ENCODE measurements at regions not wholly inside any gene's neighbourhood (a gene's known extent, or its start where the extent isn't known, plus 50 kb on each side); places are given as distances from the start of the nearest gene placed in this dataset.
A peak's percentile ranks its signal among the peaks of the same experiment; 100 is the strongest.

DNA sequence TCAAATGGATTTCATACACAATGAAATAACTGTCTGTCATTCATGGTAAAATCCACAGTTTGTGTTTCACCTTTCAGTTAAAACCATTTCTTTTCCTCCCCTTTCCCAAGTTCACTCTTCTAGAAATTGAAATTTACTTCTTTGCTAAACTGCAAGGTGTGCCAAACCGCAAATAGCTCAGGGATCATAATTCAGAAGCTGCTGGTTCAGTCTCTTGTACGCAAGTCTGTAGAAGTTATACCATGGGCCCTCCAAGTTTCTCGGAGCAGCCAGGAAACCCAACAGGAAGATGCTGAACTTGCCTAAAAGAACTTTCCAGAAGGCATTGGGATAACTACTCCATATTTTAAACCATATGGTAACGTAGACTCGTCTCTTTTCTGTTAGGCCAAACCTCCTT, 268.9 kb downstream of the FLRT2 start:
- no peak for DNase-seq

DNA sequence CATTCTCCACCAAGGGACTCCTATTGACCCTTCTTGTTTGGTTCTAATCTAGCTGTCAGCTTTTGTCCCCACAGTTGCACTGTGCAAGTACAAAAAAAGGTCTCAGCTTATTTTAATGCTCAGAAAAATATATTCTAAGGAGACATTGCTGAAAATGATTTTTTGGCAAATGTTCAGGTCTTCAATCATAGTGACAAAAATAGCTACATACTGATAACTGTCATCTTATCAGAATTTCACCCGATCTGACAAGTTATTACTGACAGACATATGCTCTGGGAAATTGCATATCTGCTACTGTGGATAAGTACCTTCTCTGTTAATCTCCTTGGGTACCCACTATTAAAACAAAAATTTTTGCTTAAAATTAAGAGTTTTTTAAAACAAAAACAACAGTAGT, 263.6 kb downstream of the FLRT2 start:
- no peak for DNase-seq

DNA sequence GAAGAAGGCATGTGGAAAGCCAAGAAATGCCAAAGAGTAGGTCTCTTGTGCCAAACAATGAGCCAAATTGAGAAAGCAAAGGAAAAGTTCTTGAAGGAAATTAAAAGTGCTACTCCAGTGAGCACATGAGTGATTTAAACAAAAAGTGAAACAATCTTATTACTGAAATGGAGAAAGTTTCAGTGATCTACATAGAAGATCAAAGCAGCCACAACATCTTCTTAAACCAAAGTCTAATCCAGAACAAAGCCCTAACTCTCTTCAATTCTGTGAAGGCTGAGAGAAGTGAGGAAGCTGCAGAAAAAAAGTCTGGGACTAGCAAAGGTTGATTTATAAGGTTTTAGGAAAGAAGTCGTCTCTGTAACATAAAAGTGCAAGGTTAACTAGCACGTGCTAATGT, 259.6 kb downstream of the FLRT2 start:
- DNase-seq = no peak

DNA sequence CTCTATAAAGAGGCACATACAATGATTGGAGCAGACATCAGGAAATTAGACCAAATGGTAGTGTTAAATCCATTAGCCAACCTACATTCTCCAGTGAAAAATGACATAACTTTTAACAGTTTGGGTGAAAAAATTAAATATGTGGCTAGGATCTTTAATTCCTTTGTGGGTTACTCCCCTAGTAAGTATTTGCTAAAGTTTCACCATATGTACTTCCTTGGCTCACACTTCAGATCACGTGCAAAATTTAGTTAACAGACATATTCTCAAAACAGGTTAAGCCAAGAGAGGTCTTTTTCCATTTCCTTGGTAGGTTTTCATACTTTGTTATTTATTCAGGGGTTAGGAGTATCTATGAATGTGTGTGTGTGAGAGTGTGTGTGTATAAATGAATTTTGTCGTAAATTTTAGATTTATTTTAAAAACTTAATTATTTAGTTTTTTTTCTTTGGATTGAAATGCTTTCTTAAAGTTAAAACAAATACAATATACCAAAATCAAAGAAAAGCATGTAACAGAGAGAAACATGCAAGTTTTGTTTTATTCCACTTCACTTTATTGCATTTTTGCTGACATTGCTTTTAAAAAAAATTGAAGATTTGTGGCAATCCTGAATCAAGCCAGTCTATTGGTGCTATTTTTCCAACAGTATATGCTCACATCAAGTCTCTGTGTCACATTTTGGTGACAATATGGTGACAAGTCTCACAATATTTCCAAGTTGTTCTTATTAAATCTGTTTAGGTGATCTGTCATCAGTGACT, 258.7 kb downstream of the FLRT2 start:
- DNase-seq = no peak

DNA sequence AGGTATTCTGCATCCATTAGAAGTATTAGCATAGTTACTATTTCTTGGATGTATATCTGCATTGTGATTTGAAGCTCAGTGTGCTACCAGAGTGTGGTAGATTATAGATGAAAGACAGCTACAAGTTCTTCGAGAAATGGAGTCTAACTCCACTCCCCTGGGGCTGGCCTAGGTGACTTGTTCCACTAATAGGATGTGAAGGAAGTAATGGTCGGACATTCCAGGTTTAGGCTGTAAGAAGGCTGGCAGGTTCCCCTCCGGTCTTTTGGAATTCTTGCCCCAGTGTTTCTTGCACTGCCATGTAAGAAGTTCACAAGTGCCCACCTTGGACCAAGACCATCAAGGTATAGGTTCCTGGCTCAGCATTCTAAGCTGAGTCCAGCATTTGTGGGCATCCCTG, 236.4 kb downstream of the FLRT2 start:
- DNase-seq = no peak

DNA sequence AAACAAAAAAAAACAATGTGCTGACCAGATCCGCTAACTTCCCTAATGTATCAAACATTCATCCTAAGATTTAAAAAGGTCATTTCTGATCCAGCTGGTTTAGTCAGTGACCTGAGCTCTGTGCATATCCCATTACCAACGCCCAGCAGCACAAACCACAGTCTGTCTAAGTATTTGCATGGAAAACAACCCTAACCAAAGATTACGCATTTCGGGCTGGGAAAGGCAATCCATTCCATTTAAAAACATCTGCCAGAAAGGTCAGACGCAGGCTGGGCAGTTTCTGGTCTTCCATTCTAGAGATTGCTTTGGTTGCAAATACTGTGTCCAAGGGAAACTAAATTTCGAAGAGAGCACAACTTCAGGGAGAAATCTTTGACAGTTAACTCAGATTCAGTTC, 234.9 kb downstream of the FLRT2 start:
- DNase-seq = no peak

DNA sequence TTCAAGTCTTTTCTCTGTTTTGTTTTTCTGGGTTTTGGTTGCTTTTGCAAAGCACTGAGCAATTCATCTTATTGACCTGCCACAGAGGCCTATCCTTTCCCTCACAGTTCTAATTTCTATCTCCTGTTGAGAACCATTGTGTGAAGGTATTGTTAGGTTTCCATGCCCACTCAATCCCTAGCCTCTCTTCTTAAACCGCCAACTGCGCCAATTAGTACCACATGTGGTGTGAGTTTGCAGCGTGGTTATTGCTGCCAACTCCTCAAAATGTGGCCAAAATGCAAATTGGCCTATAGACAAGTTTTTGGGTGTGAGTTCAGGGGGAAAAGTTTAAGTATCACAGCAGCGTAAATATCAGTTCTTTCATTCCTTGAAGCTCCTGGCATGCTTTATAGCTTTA, 232.6 kb downstream of the FLRT2 start:
- peak; percentile 62 for DNase-seq

DNA sequence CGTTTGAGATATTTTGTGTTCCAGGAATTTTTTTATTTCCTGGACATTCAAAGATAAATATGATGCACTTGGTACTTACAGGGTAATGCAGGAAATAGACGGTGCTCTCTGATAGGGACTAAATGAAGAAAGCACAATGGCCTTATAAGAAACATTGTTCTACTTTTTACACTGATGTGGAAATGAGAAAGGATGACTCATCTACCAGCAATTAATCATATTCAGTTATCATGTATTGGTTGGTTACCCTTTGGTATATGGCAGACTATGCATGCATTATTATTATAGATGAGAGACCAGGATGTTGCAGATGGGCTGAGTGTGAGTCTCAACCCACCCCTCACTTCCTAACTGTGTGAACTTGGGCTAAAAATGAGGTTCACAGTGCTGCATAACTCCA, 222.2 kb downstream of the FLRT2 start:
- no peak for DNase-seq

DNA sequence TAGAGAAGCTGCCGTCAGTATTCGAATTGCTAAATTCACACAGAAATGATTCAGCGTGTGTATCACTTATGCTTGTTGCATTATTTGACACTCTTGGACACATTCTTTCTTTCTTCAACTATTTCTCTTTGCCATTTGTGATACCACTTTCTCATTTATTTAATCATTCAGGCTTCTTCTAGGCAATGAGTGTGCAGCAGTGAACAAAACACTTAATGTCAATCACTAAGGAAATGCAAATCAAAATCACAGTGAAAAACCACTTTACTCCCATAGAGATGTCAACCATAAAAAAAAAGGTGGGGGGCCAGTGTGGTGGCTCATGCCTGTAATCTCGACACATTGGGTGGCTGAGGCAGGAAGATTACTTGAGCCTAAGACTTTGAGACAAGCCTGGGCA, 214.6 kb downstream of the FLRT2 start:
- no peak for DNase-seq

DNA sequence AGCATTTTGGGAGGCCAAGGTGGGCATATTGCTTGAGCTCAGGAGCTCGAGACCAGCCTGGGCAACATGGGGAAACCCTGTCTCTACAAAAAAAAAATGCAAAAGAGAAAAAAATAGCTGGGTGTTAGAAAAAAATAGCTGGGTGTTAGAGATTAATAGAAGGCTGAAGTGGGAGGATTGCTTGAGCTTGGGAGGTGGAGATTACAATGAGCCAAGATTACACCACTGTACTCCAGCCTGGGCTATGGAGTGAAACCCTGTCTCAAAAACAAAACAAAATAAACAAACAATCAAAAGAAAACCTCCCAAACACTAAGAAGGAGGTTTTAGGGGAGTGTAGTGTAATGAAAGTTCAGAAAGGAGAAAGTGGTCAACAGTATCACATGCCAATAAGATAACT, 202.1 kb downstream of the FLRT2 start:
- no peak for DNase-seq

DNA sequence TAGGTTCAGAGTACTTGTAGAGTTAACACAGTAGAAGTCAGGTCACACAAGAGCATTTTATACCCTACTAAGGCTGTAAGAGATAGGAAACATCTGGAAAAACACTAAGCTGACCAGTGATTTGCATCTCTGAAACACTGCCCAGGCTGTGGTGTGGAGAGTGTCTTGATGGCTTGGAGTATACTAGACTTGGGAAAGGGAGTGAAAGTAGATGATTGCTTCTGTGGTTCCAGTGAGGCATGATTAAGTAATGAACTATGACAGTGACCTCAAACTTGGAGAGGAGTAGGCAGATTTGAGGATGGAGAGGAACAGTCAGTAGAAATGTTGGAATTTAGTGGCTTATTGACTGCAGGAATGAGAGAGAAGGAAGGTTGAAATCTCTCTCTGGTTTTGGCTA, 201.2 kb downstream of the FLRT2 start:
- no peak for DNase-seq

DNA sequence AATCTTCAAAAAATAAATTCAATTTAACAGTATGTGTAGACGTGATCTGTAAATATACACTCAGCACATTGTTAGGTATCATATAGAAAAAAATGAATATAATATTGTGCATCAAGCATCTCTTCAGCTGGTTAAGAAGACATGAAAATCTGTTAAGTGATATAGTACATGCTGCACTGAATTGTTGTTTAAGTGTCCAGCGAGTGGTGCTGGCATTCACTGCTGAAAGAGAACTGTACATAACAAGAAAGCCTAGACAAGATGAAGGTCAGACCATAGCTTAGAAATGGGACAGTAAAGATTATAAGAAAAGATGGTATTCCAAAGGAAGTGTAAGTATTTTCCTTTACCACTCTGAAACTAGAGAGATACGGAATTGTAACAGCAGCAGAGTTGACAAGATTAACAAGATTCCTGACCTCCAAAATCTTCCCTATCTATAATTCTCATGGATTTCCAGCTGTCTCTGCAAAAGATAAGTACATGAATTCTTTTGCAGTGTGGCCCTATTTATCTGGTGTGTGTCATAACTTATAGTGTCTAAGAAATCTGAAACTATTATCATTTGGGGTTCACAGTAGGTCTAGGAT, 198.6 kb downstream of the FLRT2 start:
- DNase-seq = no peak

DNA sequence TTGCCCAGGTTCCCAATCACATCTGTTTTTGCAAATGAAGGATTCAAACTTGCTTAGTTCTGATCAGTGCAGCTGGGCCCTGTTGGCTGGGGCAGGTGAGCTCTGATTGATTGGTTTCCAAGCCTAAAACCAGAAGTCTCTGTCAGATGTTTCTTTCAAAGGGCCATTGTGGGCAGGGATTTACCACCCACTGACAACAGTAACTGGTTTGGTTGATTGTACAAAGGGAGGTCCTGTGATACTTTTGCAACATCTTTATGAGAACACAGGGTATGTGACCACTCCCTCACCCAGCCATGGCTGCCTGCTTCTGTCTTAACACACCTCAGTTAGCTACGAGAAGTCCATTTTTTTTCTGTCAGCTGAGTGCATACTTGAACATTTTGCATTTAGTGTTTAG, 184.1 kb downstream of the FLRT2 start:
- DNase-seq = no peak

DNA sequence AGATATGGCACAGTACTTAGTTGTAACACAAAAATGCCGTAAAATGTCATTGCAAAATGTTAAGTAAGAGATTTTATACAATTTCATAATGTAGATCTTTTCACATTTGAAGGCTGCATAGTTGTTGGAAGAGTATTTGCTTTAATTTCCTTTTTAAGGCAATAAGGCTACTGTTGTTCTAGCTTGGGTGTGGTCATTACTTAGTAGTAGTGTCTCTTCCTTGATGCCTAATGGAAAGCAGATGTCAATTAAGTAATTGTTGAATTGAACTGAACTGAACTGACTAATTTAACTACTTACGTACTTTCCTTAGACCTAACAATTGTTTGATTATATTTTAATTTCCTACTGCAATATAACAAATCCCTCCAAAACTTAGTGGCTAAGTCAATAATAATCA, 181.7 kb downstream of the FLRT2 start:
- DNase-seq = no peak
